NT2/D1 (cell line): ENCODE measurements at regions not wholly inside any gene's neighbourhood (a gene's known extent, or its start where the extent isn't known, plus 50 kb on each side); places are given as distances from the start of the nearest gene placed in this dataset.

ENCODE experiments used
- YY1 ChIP-seq: IDR thresholded peaks from 2 replicates; pipeline ENCODE4 v1.6.1; 2011; ENCODE audit not compliant: insufficient read length, insufficient read depth
- ZNF274 ChIP-seq: IDR thresholded peaks from 2 replicates; pipeline ENCODE4 v1.6.1; 2011; ENCODE audit warnings: mild to moderate bottlenecking, low read depth, low read length

DNA sequence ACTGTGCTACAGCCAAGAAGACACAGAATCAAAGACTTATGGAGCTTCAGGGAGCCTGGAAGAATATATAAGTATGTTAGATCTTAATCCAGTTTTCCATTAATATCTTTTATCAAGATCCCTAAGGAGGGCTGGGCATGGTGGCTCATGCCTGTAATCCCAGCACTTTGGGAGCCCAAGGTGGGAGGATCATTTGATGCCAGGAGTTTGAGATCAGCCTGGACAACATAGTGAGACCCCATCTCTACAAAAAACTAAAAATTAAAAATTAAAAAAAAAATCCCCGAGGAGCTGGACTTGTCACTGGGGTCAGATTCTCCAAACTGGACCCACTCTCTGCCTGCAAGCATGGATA, 113.9 kb upstream of the CDC42BPA start:
- no peak for TF ChIP-seq YY1
- TF ChIP-seq ZNF274, result no peak
